SK-N-SH (cell line): ENCODE measurements at regions not wholly inside any gene's neighbourhood (a gene's known extent, or its start where the extent isn't known, plus 50 kb on each side); places are given as distances from the start of the nearest gene placed in this dataset.

ENCODE experiments used
- CTCF ChIA-PET: fragments of 300-600, 350-600 bp; formaldehyde crosslinking; extraction: SDS; loops from one replicate; lab custom pipeline; 2021; lab: Yijun Ruan, JAX
- POLR2A ChIA-PET: fragments of 350-600 bp; sonication (Branson Sonifier 250); formaldehyde crosslinking; extraction: SDS; loops from one replicate; lab custom pipeline; 2020; ENCODE audit warnings: antibody characterized with exemption, inconsistent platforms; lab: Yijun Ruan, JAX
- DNase-seq: peaks from one replicate; pipeline ENCODE4 v3.0.0; 2012
- H2AFZ ChIP-seq: fragments of 200-600 bp; sonication (generic); 2 replicates; pipeline ENCODE4 v1.8.1; 2016; ENCODE audit warnings: antibody characterized with exemption, mild to moderate bottlenecking, low read depth
- H3F3A ChIP-seq: fragments of 200-600 bp; sonication (generic); replicated peaks from 2 replicates; pipeline ENCODE3; 2016; ENCODE audit warnings: antibody characterized with exemption, mild to moderate bottlenecking; ENCODE audit not compliant: insufficient read depth
- H3K27ac ChIP-seq, 2 experiments: fragments of 200-500 bp in 1 of 2; fragments of 200-600 bp in 1 of 2; sonication (Bioruptor generic) in 1 of 2; sonication (generic), shearing (Covaris generic) in 1 of 2; 2 replicates each; pipeline versions ENCODE4 v1.5.1 to v1.6.1; 2014 to 2016; ENCODE audit warnings: low read depth in 2 of 2, inconsistent platforms in 1 of 2, low read length in 1 of 2, mild to moderate bottlenecking in 1 of 2, mixed read lengths in 1 of 2
- H3K27me3 ChIP-seq: fragments of 200-600 bp; sonication (generic), shearing (Covaris generic); 2 replicates; pipeline ENCODE4 v1.6.1; 2016; ENCODE audit warnings: mixed run types; ENCODE audit not compliant: insufficient read depth
- H3K36me3 ChIP-seq, 2 experiments: fragments of 200-500 bp in 1 of 2; fragments of 200-600 bp in 1 of 2; sonication (Bioruptor generic) in 1 of 2; sonication (generic) in 1 of 2; replicated peaks in 1 of 2; 2 replicates each; pipeline versions ENCODE3 to v1.5.1; 2014 to 2016; ENCODE audit warnings: low read length in 1 of 2, mild to moderate bottlenecking in 1 of 2; ENCODE audit not compliant: insufficient read depth in 2 of 2, control insufficient read depth in 1 of 2
- H3K4me1 ChIP-seq, 2 experiments: fragments of 200-500 bp in 1 of 2; fragments of 200-600 bp in 1 of 2; sonication (Bioruptor generic) in 1 of 2; sonication (generic), shearing (Covaris generic) in 1 of 2; 2 replicates each; pipeline versions ENCODE4 v1.5.1 to v1.6.1; 2014 to 2016; ENCODE audit warnings: low read depth in 1 of 2, low read length in 1 of 2, mixed run types in 1 of 2; ENCODE audit not compliant: insufficient read depth in 2 of 2, control insufficient read depth in 1 of 2
- H3K4me2 ChIP-seq: fragments of 200-600 bp; sonication (generic), shearing (Covaris generic); 2 replicates; pipeline ENCODE4 v1.6.1; 2017; ENCODE audit warnings: mixed run types
- H3K4me3 ChIP-seq, 2 experiments: fragments of 200-500 bp in 1 of 2; fragments of 200-600 bp in 1 of 2; sonication (Bioruptor generic) in 1 of 2; sonication (generic), shearing (Covaris generic) in 1 of 2; 2 replicates each; pipeline versions ENCODE4 v1.5.1 to v1.8.1; 2014 to 2016; ENCODE audit warnings: low read depth in 2 of 2, inconsistent platforms in 1 of 2, low read length in 1 of 2, mild to moderate bottlenecking in 1 of 2, mixed read lengths in 1 of 2, moderate library complexity in 1 of 2
- H3K79me2 ChIP-seq: fragments of 200-600 bp; sonication (generic); 2 replicates; pipeline ENCODE4 v1.8.1; 2017; ENCODE audit warnings: mild to moderate bottlenecking; ENCODE audit not compliant: insufficient read depth
- H3K9ac ChIP-seq: fragments of 200-600 bp; sonication (generic); 2 replicates; pipeline ENCODE4 v1.6.1; 2017; ENCODE audit warnings: mixed run types
- H3K9me2 ChIP-seq: fragments of 200-600 bp; sonication (generic); 2 replicates; pipeline ENCODE4 v1.6.1; 2017; ENCODE audit warnings: mixed run types
- H3K9me3 ChIP-seq: fragments of 200-600 bp; sonication (generic); 2 replicates; pipeline ENCODE4 v1.6.1; 2017; ENCODE audit warnings: mixed run types, mild to moderate bottlenecking, moderate library complexity
- H4K20me1 ChIP-seq: fragments of 200-600 bp; sonication (generic); 2 replicates; pipeline ENCODE4 v1.6.1; 2017; ENCODE audit warnings: mild to moderate bottlenecking, mixed run types; ENCODE audit not compliant: insufficient read depth
- CHD2 ChIP-seq: fragments of 150-350 bp; IDR thresholded peaks from 2 replicates; pipeline ENCODE4 v1.6.1; 2018; ENCODE audit warnings: low read length; ENCODE audit not compliant: partially characterized antibody
- ELF1 ChIP-seq: IDR thresholded peaks from 2 replicates; pipeline ENCODE4 v1.4.0; 2012
- EZH2phosphoT487 ChIP-seq: fragments of 200-600 bp; sonication (generic); IDR thresholded peaks from 2 replicates; pipeline ENCODE4 v1.6.1; 2017; ENCODE audit warnings: low read depth, mixed run types, mild to moderate bottlenecking, antibody characterized with exemption, moderate library complexity, borderline replicate concordance
- NFIC ChIP-seq: IDR thresholded peaks from 2 replicates; pipeline ENCODE4 v1.4.0; 2012; ENCODE audit warnings: borderline replicate concordance
- PBX3 ChIP-seq: IDR thresholded peaks from 2 replicates; pipeline ENCODE4; 2012
- POLR2AphosphoS5 ChIP-seq: IDR thresholded peaks from 2 replicates; pipeline ENCODE4 v1.6.1; 2012; ENCODE audit warnings: low read depth, low read length
- RAD21 ChIP-seq: IDR thresholded peaks from 2 replicates; pipeline ENCODE4 v1.6.1; 2012; ENCODE audit warnings: mild to moderate bottlenecking, low read length
- RCOR1 ChIP-seq: fragments of 150-350 bp; IDR thresholded peaks from 2 replicates; pipeline ENCODE4 v1.6.1; 2017; ENCODE audit warnings: antibody characterized with exemption, low read length
- RFX5 ChIP-seq: IDR thresholded peaks from 2 replicates; pipeline ENCODE4 v1.6.1; 2012; ENCODE audit warnings: mild to moderate bottlenecking, improper control_type of control experiment, low read length
- SIN3A ChIP-seq: IDR thresholded peaks from 2 replicates; pipeline ENCODE4 v1.6.1; 2012; ENCODE audit warnings: low read depth, mild to moderate bottlenecking, low read length, moderate library complexity, borderline replicate concordance
- SMC3 ChIP-seq: IDR thresholded peaks from 2 replicates; pipeline ENCODE4 v1.6.1; 2012; ENCODE audit warnings: low read depth, low read length, improper control_type of control experiment
- TAF1 ChIP-seq: IDR thresholded peaks from 2 replicates; pipeline ENCODE4 v1.6.1; 2012; ENCODE audit warnings: low read depth, mild to moderate bottlenecking, low read length, moderate library complexity, borderline replicate concordance
- TEAD4 ChIP-seq: IDR thresholded peaks from 2 replicates; pipeline ENCODE4 v1.4.0; 2012; ENCODE audit warnings: mild to moderate bottlenecking, borderline replicate concordance; ENCODE audit not compliant: insufficient read depth
- YY1 ChIP-seq: IDR thresholded peaks from 2 replicates; pipeline ENCODE4 v1.4.0; 2012; ENCODE audit warnings: low read depth, mild to moderate bottlenecking
- WGBS: methylation state at CpG from one replicate; pipeline ENCODE4 v1.1.6; 2017; ENCODE audit warnings: low lambda C conversion rate; 5-methylcytosine and 5-hydroxymethylcytosine counted together
- TF ChIP-seq, protein P1 (sequence below): fragments of 200-600 bp; sonication (generic); IDR thresholded peaks from 2 replicates; pipeline ENCODE4 v1.6.1; 2017; ENCODE audit warnings: antibody characterized with exemption, mild to moderate bottlenecking, moderate library complexity
- TF ChIP-seq, protein P2 (sequence below): IDR thresholded peaks from 2 replicates; pipeline ENCODE4 v1.6.1; 2012; ENCODE audit warnings: mild to moderate bottlenecking, low read depth, low read length, moderate library complexity
- TF ChIP-seq, protein P3 (sequence below): IDR thresholded peaks from 2 replicates; pipeline ENCODE4 v1.4.0; 2012; ENCODE audit warnings: low read depth, borderline replicate concordance

DNA sequence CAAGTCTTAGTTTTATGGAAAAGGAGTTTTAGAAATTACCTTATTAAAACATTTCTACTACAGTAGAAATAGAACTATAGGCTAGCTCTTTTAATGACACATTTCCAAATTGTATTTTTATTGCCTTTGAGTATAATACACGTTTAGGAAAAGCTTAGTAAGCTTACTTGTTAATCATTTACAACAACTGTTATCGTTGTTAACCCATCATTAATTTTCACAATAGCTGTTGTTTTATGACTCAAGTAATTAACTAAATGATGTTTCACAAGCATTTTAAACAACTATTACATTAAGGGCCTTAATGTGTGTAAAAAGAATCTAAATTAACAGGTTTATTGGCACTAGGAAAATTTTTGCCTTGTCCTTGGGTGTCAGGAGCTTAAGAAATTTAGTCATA lies 120.5 kb upstream of the THRB start (continued):
- TF ChIP-seq, protein P1, sequence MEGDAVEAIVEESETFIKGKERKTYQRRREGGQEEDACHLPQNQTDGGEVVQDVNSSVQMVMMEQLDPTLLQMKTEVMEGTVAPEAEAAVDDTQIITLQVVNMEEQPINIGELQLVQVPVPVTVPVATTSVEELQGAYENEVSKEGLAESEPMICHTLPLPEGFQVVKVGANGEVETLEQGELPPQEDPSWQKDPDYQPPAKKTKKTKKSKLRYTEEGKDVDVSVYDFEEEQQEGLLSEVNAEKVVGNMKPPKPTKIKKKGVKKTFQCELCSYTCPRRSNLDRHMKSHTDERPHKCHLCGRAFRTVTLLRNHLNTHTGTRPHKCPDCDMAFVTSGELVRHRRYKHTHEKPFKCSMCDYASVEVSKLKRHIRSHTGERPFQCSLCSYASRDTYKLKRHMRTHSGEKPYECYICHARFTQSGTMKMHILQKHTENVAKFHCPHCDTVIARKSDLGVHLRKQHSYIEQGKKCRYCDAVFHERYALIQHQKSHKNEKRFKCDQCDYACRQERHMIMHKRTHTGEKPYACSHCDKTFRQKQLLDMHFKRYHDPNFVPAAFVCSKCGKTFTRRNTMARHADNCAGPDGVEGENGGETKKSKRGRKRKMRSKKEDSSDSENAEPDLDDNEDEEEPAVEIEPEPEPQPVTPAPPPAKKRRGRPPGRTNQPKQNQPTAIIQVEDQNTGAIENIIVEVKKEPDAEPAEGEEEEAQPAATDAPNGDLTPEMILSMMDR = no peak
- TF ChIP-seq NFIC (no peak), RCOR1 (no peak), RFX5 (no peak), TAF1 (no peak), SMC3 (no peak), SIN3A (no peak), PBX3 (no peak), ELF1 (no peak), TEAD4 (no peak), RAD21 (no peak)
- TF ChIP-seq, protein P2, sequence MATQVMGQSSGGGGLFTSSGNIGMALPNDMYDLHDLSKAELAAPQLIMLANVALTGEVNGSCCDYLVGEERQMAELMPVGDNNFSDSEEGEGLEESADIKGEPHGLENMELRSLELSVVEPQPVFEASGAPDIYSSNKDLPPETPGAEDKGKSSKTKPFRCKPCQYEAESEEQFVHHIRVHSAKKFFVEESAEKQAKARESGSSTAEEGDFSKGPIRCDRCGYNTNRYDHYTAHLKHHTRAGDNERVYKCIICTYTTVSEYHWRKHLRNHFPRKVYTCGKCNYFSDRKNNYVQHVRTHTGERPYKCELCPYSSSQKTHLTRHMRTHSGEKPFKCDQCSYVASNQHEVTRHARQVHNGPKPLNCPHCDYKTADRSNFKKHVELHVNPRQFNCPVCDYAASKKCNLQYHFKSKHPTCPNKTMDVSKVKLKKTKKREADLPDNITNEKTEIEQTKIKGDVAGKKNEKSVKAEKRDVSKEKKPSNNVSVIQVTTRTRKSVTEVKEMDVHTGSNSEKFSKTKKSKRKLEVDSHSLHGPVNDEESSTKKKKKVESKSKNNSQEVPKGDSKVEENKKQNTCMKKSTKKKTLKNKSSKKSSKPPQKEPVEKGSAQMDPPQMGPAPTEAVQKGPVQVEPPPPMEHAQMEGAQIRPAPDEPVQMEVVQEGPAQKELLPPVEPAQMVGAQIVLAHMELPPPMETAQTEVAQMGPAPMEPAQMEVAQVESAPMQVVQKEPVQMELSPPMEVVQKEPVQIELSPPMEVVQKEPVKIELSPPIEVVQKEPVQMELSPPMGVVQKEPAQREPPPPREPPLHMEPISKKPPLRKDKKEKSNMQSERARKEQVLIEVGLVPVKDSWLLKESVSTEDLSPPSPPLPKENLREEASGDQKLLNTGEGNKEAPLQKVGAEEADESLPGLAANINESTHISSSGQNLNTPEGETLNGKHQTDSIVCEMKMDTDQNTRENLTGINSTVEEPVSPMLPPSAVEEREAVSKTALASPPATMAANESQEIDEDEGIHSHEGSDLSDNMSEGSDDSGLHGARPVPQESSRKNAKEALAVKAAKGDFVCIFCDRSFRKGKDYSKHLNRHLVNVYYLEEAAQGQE = no peak

- no peaks in the 10 kb centered on the region for H3K27me3 ChIP-seq
- no peaks in the 10 kb centered on the region for H3F3A ChIP-seq
- CTCF ChIA-PET = no interaction called here
- 33% methylated on average over 1 of the region's 1 CpG for WGBS
- DNase-seq = no peak
- no peaks in the 10 kb centered on the region for H3K9me3 ChIP-seq
- no peaks in the 10 kb centered on the region for H3K36me3 ChIP-seq
- no peak overlapping the region for H3K9ac ChIP-seq
- no peak for TF ChIP-seq EZH2phosphoT487
- no peak for TF ChIP-seq YY1
- TF ChIP-seq RAD21 = no peak
- TF ChIP-seq POLR2AphosphoS5 = no peak
- no peak for TF ChIP-seq CHD2
- TF ChIP-seq SIN3A = no peak
- TF ChIP-seq, protein P3, sequence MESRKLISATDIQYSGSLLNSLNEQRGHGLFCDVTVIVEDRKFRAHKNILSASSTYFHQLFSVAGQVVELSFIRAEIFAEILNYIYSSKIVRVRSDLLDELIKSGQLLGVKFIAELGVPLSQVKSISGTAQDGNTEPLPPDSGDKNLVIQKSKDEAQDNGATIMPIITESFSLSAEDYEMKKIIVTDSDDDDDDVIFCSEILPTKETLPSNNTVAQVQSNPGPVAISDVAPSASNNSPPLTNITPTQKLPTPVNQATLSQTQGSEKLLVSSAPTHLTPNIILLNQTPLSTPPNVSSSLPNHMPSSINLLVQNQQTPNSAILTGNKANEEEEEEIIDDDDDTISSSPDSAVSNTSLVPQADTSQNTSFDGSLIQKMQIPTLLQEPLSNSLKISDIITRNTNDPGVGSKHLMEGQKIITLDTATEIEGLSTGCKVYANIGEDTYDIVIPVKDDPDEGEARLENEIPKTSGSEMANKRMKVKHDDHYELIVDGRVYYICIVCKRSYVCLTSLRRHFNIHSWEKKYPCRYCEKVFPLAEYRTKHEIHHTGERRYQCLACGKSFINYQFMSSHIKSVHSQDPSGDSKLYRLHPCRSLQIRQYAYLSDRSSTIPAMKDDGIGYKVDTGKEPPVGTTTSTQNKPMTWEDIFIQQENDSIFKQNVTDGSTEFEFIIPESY = no peak
- H2AFZ ChIP-seq = no peak overlapping the region
- no peaks in the 10 kb centered on the region for H3K9me2 ChIP-seq
- no peaks in the 10 kb centered on the region for H3K4me1 ChIP-seq
- H3K4me2 ChIP-seq = no peak overlapping the region
- H3K79me2 ChIP-seq = no peaks in the 10 kb centered on the region
- H3K4me3 ChIP-seq = no peak overlapping the region
- no peak overlapping the region for H3K27ac ChIP-seq
- POLR2A ChIA-PET = no interaction called here
- no peaks in the 10 kb centered on the region for H4K20me1 ChIP-seq
These were observed 121.6 kb upstream of the THRB start for GRCh38 chr3:24616110-24616829.
